Stimulated activated CD4-positive, alpha-beta T cell treated with anti-CD3 and anti-CD28 coated beads, Interleukin-2, amount 100 ng/mL, for 48 hours (primary cell): ENCODE measurements at regions not wholly inside any gene's neighbourhood (a gene's known extent, or its start where the extent isn't known, plus 50 kb on each side); places are given as distances from the start of the nearest gene placed in this dataset.
A peak's percentile ranks its signal among the peaks of the same experiment; 100 is the strongest.

Experiments
- DNase-seq, 2 donors: peaks; one replicate each; pipeline ENCODE4 v3.0.0-alpha.2; 2020

- no peak for DNase-seq
These were observed 437.2 kb upstream of the PKDCC start for GRCh38 chr2:41610501-41611190.

GRCh38 chr2:41618754-41619153 lies 429.1 kb upstream of the PKDCC start:
- no peak for DNase-seq

- no peak for DNase-seq
These were observed 426.7 kb upstream of the PKDCC start for GRCh38 chr2:41621095-41621494.

GRCh38 chr2:41621563-41621962 lies 426.3 kb upstream of the PKDCC start:
- no peak for DNase-seq

- DNase-seq, result no peak
These were observed 425.5 kb upstream of the PKDCC start for GRCh38 chr2:41622301-41622700.

- DNase-seq, result no peak
These were observed 420.9 kb upstream of the PKDCC start for GRCh38 chr2:41626936-41627335.

- no peak for DNase-seq
These were observed 413.1 kb upstream of the PKDCC start for GRCh38 chr2:41634686-41635085.

GRCh38 chr2:41644936-41645335 lies 402.9 kb upstream of the PKDCC start:
- DNase-seq, result no peak

- DNase-seq, result no peak
These were observed 400.3 kb upstream of the PKDCC start for GRCh38 chr2:41647468-41648050.

GRCh38 chr2:41657226-41657625 lies 390.6 kb upstream of the PKDCC start:
- DNase-seq, result no peak

GRCh38 chr2:41659758-41660157 lies 388.1 kb upstream of the PKDCC start:
- no peak for DNase-seq

- DNase-seq, result no peak
These were observed 385.4 kb upstream of the PKDCC start for GRCh38 chr2:41662461-41662860.

GRCh38 chr2:41663056-41663455 lies 384.8 kb upstream of the PKDCC start:
- no peak for DNase-seq

GRCh38 chr2:41668529-41668928 lies 379.3 kb upstream of the PKDCC start:
- no peak for DNase-seq

- no peak for DNase-seq
These were observed 369.2 kb upstream of the PKDCC start for GRCh38 chr2:41678639-41679038.

- no peak for DNase-seq
These were observed 361.7 kb upstream of the PKDCC start for GRCh38 chr2:41686156-41686555.

GRCh38 chr2:41691561-41691960 lies 356.3 kb upstream of the PKDCC start:
- DNase-seq, result no peak

GRCh38 chr2:41694536-41695049 lies 353.2 kb upstream of the PKDCC start:
- DNase-seq, result no peak

GRCh38 chr2:41695198-41696113 lies 352.4 kb upstream of the PKDCC start:
- DNase-seq, result no peak

- no peak for DNase-seq
These were observed 350.4 kb upstream of the PKDCC start for GRCh38 chr2:41697389-41697788.

- DNase-seq, result peak in 1 of 2 donors; percentile 12
These were observed 349.0 kb upstream of the PKDCC start for GRCh38 chr2:41698678-41699422.

GRCh38 chr2:41701231-41701630 lies 346.6 kb upstream of the PKDCC start:
- DNase-seq, result no peak

- DNase-seq, result no peak
These were observed 344.7 kb upstream of the PKDCC start for GRCh38 chr2:41703123-41703522.
